ENCODE measurements at regions not wholly inside any gene's neighbourhood (a gene's known extent, or its start where the extent isn't known, plus 50 kb on each side); places are given as distances from the start of the nearest gene placed in this dataset.

DNA sequence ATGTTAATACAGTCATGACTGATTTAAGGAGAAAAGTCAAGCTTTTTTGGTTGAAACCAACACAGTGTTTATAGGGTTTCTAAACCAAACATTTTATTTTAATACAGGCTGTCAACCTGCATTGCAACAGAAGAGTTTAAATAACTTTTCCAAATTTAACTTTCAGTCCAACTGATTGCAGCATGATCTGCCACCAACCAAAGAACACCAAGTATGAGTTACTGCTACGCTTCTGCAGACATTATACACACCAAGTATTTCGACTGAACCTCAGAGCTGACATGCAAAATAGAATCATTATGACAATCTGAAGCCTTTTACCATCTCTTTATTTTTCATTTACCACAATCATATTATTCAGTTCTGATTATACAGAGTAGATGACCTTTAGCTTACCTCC lies 151.2 kb upstream of the DST start:
- H3K27ac ChIP-seq (ENCODE audit: low read depth in 1 of 2, low read length in 2 of 2): no peak overlapping the region
- H3K4me1 ChIP-seq (ENCODE audit: control insufficient read depth in 1 of 2, insufficient read depth in 2 of 2, low read length in 2 of 2): no peaks in the 10 kb centered on the region
- H3K4me2 ChIP-seq (replicated peaks; ENCODE audit: extremely low read depth, low read length, poor library complexity, severe bottlenecking): no peak overlapping the region
- Mint-ChIP-seq H3K27ac (no peak overlapping the region), H3K4me1 (peaks cover 4% of the 10 kb centered on the region), H3K36me3 (no peaks in the 10 kb centered on the region), H3K4me3 (no peak overlapping the region), H3K27me3 (ENCODE audit: low read depth in 3 of 3) (no peaks in the 10 kb centered on the region), H3K9me3 (no peaks in the 10 kb centered on the region)
- TF ChIP-seq, protein P1, sequence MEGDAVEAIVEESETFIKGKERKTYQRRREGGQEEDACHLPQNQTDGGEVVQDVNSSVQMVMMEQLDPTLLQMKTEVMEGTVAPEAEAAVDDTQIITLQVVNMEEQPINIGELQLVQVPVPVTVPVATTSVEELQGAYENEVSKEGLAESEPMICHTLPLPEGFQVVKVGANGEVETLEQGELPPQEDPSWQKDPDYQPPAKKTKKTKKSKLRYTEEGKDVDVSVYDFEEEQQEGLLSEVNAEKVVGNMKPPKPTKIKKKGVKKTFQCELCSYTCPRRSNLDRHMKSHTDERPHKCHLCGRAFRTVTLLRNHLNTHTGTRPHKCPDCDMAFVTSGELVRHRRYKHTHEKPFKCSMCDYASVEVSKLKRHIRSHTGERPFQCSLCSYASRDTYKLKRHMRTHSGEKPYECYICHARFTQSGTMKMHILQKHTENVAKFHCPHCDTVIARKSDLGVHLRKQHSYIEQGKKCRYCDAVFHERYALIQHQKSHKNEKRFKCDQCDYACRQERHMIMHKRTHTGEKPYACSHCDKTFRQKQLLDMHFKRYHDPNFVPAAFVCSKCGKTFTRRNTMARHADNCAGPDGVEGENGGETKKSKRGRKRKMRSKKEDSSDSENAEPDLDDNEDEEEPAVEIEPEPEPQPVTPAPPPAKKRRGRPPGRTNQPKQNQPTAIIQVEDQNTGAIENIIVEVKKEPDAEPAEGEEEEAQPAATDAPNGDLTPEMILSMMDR (IDR thresholded peaks at IDR 0.05): no peak
- no peak for DNase-seq
- H4K20me1 ChIP-seq (ENCODE audit: insufficient read depth, low read length): no peaks in the 10 kb centered on the region
- H3K9me3 ChIP-seq (replicated peaks in 1 of 2; ENCODE audit: control insufficient read depth in 1 of 2, insufficient read depth in 1 of 2, low read length in 2 of 2): no peaks in the 10 kb centered on the region
- intact Hi-C loops (cut with micrococcal nuclease): no loop called here
- no peak overlapping the region for H3K9ac ChIP-seq (ENCODE audit: insufficient read depth, low read length, poor library complexity, severe bottlenecking)
- H3K4me3 ChIP-seq (replicated peaks in 1 of 3; ENCODE audit: low read depth in 2 of 3, low read length in 3 of 3): no peak overlapping the region
- no peak overlapping the region for H2AFZ ChIP-seq (ENCODE audit: insufficient read depth, low read depth, low read length, poor library complexity, severe bottlenecking)
- H3K36me3 ChIP-seq (replicated peaks in 1 of 2; ENCODE audit: control insufficient read depth in 1 of 2, insufficient read depth in 2 of 2, low read length in 2 of 2): no peaks in the 10 kb centered on the region
- H3K27me3 ChIP-seq (ENCODE audit: control insufficient read depth in 2 of 2, insufficient read depth in 2 of 2, low read length in 2 of 2): no peaks in the 10 kb centered on the region
- no peaks in the 10 kb centered on the region for H3K79me2 ChIP-seq (ENCODE audit: insufficient read depth, low read length)
- 90% methylated on average over 2 of the region's 2 CpGs for WGBS (ENCODE audit: insufficient coverage)

- no peaks in the 10 kb centered on the region for H3K4me1 ChIP-seq (ENCODE audit: control insufficient read depth in 1 of 2, insufficient read depth in 2 of 2, low read length in 2 of 2)
- no peak overlapping the region for H3K9ac ChIP-seq (ENCODE audit: insufficient read depth, low read length, poor library complexity, severe bottlenecking)
- H2AFZ ChIP-seq (ENCODE audit: insufficient read depth, low read depth, low read length, poor library complexity, severe bottlenecking): no peak overlapping the region
- Mint-ChIP-seq H3K36me3 (peaks cover 0 to 3% of the 10 kb centered on the region in 2 donors), H3K4me3 (no peak overlapping the region), H3K27me3 (ENCODE audit: low read depth in 3 of 3) (peaks cover 0 to 2% (median 1%) of the 10 kb centered on the region in 3 donors), H3K4me1 (peaks cover 4% of the 10 kb centered on the region), H3K27ac (no peak overlapping the region), H3K9me3 (peaks cover 2 to 8% (median 5%) of the 10 kb centered on the region in 7 donors)
- H3K27ac ChIP-seq (ENCODE audit: low read depth in 1 of 2, low read length in 2 of 2): no peak overlapping the region
- H3K4me3 ChIP-seq (replicated peaks in 1 of 3; ENCODE audit: low read depth in 2 of 3, low read length in 3 of 3): no peak overlapping the region
- DNase-seq: no peak
- H4K20me1 ChIP-seq (ENCODE audit: insufficient read depth, low read length): no peaks in the 10 kb centered on the region
- peaks cover 0 to 2% of the 10 kb centered on the region in 2 donors for H3K9me3 ChIP-seq (replicated peaks in 1 of 2; ENCODE audit: control insufficient read depth in 1 of 2, insufficient read depth in 1 of 2, low read length in 2 of 2)
- no peak overlapping the region for H3K4me2 ChIP-seq (replicated peaks; ENCODE audit: extremely low read depth, low read length, poor library complexity, severe bottlenecking)
- intact Hi-C loops (cut with micrococcal nuclease): no loop called here
- TF ChIP-seq, protein P1 (IDR thresholded peaks at IDR 0.05): no peak
- no peaks in the 10 kb centered on the region for H3K36me3 ChIP-seq (replicated peaks in 1 of 2; ENCODE audit: control insufficient read depth in 1 of 2, insufficient read depth in 2 of 2, low read length in 2 of 2)
- no peaks in the 10 kb centered on the region for H3K27me3 ChIP-seq (ENCODE audit: control insufficient read depth in 2 of 2, insufficient read depth in 2 of 2, low read length in 2 of 2)
- H3K79me2 ChIP-seq (ENCODE audit: insufficient read depth, low read length): no peaks in the 10 kb centered on the region
These were observed 147.7 kb upstream of the DST start for GRCh38 chr6:56790414-56790813.
